ENCODE measurements at regions not wholly inside any gene's neighbourhood (a gene's known extent, or its start where the extent isn't known, plus 50 kb on each side); places are given as distances from the start of the nearest gene placed in this dataset.

DNA sequence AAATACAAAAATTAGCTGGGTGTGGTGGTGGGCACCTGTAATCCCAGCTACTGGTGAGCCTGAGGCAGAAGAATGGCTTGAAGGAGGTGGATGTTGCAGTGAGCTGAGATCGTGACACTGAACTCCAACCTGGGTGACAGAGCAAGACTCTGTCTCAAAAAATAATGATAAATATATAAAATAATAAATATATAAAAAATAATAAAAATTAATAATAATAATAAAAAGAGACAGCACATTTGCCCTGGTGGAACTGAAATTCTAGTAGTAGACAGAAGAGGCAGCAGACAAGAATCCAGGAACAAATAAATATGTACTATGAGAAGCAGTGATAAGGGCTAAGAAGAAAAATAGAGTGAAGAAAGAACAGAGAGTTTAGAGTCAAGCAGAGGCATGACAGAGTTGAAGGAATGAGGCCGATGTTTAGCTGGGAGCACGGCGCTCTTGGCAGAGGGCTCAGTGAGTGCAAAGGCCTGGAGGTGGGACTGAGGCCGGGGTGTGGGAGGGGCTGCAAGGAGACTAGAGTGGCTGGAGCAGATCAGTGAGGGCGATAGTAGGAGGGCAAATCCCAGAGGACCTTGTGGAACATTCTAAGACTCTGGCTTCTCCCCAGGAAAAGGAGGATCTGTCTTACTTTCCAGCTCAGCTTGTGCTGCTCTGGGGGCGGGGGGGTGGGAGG lies 410.3 kb downstream of the MN1 start:
- DNase-seq (ENCODE audit: low read depth) = no peak

DNA sequence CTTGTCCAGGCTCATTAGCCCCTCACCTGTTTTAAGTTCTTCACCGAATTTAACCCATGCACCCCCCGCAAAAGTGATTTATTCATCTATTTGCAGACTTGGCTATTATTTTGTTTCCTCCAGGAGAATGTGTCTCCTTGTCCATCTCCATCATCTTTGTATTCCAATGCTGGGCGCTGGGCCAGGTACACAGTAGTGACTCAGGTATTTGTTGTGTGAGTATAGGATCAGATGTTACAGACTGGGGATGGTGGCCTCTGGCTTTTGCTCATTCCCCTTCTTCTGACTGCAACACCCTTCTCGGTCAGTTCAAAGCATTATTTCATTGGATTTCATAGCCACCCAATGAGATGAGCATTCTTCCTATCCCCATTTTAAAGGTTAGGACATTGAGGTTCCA lies 408.2 kb downstream of the MN1 start:
- no peak for DNase-seq (ENCODE audit: low read depth)

DNA sequence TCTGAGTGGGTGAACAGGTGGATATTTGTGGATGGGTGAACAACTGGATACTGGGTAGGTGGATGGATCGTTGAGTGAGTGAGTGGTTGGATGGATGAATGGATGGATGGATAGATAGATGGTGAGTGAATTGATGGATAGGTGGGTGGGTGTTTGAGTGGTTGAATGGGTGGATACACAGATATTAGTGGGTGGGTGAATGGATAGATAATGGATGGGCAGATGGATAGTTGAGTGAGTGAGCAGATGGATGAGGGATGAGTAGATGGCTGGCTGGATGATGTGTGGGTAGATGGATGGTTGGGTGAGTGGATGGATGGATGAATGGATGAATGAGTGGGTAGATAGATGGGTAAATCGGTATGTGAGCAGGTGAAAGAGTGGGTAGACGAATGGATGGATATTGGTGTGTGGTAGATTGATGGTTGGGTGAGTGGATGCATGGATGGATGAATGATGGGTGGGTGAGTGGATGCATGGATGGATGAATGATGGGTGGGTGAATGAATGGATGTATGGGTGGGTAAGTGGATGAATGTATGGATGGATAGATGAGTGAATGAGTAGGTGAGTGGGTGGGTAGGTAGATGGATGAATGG lies 406.7 kb downstream of the MN1 start:
- DNase-seq (ENCODE audit: low read depth) = no peak

DNA sequence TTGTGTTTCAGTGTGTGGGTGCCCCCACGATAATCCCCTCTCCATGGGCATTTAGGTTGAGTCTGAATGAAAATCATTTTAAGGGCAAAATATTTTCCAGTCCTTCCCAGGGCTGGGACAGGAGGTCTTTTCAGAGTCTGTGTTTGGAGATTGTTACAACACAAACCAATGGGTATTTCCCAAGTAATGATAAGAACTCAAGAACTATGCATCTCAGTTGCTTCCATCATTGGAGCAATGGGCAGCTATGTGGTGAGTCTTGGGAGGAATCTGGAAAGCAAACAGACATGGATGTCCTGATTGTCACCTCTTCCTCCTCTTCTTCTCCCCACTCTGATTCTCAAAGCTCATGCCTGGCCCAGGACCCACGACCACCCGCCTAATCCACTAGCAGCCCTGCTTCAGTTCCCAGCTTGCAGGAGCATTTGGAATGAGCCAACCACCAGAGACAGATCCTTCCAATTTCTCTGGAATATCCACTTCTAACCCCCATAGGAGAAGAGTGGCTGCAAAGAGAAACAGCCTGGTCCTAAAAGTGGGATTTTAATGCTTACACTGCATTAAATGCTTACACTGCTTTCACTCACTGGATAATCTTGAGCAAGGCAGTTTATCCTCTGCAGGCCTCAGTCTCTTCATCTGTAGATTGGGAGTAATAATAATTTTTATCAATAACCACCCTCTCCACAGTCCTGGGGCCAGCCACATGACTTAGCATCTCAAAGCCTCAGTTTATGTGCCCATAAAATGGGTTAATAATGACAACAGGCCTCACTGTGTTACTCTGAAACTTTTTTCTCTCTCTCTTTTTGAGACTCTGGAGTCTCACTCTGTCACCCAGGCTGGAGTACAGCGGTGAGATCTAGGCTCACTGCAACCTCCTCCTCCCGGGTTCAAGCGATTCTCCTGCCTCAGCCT lies 404.3 kb downstream of the MN1 start:
- DNase-seq (ENCODE audit: low read depth) = no peak

DNA sequence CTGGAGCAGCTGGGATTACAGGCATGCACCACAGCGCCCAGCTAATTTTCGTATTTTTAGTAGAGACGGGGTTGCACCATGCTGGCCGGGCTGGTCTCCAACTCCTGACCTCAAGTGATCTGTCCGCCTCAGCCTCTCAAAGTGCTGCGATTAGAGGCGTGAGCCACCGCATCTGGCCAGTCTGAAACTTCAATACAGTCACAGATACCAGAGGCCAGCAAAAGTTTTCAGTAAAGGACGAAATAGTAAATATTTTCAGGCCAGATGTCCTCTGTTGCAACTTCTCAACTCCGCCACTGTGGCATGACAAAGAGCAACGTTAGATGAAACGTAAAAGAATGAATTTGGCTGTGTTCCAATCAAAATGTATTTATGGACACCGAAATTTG lies 403.6 kb downstream of the MN1 start:
- DNase-seq (ENCODE audit: low read depth) = no peak

DNA sequence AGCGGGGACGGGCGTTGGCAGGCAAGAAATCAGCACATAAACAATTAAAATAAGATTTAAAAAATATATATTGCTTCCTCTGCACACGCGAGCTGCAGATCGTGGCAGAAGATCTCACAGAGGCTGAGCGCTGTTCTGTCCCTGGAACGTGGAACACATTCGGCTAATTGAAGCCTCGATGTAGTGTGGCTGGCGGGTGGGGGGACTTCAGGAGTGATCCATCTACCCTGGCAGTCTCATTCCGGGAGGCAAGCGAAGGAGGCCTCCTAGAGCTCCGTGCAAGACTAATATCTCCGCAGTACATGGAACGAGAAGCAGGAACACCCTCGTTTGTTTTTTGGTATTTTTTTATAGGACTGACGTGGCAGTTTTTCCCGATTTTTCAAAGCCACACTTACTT lies 402.4 kb downstream of the MN1 start:
- no peak for DNase-seq (ENCODE audit: low read depth)

DNA sequence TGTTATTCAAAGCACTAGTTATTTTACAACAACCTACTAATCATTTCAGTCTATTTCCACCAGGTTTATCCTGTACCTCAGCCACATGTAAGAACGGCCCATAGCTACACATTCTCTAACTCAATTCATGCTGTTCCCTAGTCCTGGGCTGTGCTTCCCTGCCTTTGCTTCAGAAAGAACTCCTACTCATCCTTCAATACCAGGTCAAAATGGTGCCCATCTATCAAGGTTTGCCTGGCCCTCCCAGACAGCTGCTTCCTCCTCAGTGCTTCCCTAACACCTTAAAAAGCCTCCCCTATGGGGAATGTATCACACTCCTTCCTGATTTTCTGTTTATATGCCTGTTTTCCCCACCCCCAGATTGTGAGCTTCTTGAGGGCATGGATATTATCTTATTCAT lies 400.7 kb downstream of the MN1 start:
- DNase-seq (ENCODE audit: low read depth) = no peak

DNA sequence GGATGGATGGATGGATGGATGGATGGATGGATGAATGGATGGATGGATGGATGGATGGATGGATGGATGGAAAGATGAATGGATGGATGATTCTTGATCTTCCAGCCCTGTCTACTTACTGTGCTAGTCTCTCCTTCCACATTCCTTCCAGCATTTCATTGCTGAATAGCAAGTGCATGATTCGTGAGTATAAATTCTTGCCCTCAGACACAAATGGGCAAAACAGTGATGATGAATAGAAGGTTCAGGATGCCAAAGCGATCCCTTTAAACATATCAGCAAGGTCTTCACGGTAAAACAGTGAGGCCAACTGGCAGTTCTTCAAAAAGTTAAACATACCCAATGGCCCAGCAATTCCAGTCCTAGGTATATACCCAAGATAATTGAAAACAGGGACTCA lies 400.2 kb downstream of the MN1 start:
- DNase-seq (ENCODE audit: low read depth) = no peak

DNA sequence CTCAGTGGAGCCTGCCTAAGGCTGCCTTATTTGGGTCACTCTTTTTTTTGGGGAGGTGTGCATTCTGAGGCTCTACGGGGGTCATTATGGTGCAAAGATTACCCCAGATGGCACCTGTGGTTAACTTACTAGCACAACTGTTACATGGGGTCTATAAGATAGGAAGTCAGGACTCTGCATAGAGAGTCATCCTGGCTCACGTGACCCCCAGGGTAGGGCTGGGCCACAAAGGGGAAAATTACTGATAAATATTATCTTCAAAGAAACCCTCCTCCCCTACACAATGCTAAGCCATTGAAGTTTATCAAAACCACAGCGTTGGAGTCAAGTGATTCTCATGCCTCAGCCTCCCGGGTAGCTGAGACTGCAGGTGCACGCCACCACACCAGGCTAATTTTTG lies 397.1 kb downstream of the MN1 start:
- DNase-seq (ENCODE audit: low read depth) = no peak

DNA sequence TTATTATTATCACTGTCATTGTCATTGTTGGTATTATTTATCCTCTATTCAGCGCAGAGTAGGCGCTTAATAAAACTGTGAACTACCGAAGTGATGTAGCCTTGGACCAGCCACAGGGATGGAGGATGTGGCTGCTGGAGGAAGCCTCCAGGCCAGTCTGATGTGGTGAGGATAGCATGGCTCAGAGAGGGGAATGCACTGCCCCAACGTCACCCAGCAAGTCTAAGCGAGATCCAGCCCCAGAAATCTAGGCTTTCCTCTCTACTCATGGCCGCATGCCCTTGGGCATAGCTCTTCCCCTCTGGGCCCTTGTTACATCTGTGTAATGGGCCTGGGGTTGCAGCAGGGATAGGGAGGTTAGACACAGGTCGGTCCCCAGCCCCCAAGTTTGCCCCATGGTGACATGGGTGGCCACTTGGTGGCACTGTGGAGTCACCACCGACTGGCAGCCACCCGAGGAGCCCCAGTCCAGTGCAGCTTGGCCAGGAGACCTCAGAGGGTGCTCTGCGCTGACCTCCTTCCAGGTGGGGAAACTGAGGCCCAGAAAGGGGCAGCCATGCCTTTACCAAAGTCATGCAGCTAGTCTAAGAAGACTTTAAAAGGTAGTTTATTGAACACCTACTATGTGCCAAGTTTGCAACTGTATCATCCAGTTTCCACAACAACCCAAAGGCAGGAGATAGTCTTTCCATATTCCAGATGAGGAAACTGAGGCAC lies 395.7 kb downstream of the MN1 start:
- no peak for DNase-seq (ENCODE audit: low read depth)

DNA sequence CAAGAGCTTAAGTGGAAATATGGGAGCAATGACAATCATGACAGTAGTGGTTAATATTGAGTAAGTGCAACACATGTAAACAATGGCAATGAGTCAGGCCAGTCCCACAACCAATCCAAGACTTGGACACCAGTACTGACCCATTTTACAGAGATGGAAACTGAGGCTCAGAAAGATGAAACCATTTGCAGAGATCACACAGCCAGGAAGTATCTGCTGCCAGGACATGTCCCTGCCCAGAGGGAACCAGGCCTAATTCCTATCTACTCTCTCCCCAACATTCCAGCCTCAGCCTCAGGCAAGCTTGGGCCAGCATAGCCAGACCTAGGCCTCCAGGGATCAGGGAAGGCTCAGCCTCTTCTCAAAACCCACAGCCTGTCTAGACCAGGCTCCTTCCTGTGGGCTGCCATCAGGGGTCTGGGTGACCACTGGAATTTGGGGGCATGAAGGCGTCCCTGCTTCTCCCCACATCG lies 395.1 kb downstream of the MN1 start:
- no peak for DNase-seq (ENCODE audit: low read depth)

DNA sequence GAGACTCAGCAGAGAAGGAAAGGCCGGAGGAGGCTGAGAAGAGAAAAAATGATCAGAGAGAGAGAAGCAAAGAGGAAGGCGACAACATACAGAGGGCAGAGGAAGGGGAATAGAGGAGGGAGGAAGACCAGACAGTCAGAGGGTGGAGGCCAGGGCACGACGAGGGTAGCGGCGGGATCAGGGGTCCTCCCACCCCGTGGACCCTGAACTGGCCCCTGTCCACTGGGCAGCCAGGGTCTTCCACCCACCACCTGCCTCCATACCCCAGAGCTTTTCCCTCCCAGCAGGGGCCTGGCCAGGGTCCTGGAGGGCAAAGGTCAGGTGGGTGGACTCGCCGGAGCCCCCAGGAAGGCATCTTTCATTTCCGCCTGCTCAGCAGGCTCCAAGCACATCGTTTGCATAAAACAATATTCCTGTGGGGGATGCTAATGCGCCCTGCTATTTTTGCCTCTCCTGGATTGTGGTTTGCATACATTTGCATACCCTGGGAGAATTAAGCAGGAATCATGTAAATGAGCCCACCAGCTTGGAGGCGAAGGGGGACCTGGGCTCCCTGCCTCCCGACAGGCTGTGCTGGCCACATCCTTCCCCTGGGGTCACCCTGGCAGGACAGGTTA lies 394.1 kb downstream of the MN1 start:
- DNase-seq (ENCODE audit: low read depth) = no peak

DNA sequence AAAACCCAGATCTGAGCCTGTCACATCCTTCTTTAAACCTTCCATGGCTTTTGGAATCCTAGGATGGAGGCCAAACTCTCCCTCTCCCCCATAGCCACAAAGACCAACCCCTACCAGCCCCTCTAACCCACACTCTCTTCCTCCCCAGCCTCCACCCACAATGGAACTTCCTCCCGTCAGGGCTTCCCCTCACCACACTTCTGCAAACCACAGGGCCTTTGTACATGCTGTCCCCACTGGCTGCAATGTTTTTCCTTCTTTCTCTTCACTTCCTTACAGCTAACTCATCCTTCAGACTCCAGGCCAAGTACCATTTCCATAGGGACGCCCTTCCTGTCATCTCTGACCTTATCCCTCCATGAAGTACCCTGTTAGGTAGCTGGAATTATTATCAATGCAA lies 393.5 kb downstream of the MN1 start:
- no peak for DNase-seq (ENCODE audit: low read depth)

DNA sequence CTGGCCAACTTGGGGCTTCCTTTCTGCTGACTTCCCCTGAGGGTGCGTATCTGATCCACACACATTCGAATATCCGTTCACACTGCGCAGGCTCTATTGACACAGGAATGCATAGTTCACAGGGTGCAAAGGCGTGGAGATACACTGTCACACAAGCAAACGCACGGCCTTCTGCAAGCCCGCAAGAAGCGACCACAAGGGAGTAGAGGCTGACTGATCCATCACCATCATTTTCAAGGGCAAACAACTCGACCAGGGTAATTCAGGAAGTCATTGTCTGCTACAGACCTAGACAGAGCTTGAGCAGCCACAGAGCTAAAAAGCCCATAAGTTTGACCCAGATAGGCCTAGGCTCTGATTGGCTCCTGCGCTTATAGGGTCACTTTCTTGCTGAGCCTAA lies 392.3 kb downstream of the MN1 start:
- no peak for DNase-seq (ENCODE audit: low read depth)

DNA sequence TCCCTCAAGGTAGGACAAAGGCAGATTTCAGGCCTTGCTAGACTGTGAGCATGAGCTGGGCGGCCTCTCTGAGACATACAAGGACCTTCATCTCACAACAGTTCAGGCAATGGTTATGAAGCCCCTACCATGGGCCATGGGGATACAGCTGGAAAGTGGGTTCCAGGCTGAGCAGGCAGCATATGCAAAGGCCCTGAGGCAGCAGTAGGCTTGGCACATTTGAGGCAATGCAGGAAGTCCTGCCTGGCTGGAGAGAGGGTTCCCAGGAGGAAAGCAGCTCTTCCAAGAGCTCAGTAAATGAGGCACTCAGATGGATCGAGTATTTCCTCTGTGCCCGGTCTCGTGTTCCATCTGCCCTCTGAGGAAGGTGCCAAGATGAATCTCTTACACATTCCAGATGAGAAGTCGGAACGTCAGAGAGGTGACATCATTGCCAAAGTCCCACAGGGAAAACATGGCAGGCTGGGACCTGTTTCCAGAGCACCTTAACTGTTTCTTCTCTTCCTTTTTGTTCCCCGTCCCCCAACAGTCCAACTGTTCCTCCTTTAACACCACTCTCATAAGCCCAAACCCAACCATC lies 388.6 kb downstream of the MN1 start:
- DNase-seq (ENCODE audit: low read depth) = no peak

DNA sequence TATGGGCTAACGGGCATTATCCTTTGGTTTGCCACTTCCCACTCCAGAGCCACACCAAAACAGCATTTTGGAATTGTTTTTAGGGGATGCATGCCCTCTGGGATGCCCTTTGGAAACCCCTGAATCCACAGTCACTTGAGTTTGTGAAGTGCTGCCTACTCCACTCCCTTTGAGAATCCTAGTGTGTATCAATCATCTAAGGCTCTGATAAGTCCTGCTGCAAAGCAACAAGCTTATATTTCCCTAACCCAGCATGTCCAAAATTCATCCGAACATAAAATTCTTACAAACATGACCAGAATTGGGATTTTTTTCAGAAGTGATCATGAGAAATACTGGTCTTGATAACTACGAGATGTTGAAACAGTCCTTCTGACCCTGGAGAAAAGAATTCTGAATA lies 387.9 kb downstream of the MN1 start:
- no peak for DNase-seq (ENCODE audit: low read depth)

DNA sequence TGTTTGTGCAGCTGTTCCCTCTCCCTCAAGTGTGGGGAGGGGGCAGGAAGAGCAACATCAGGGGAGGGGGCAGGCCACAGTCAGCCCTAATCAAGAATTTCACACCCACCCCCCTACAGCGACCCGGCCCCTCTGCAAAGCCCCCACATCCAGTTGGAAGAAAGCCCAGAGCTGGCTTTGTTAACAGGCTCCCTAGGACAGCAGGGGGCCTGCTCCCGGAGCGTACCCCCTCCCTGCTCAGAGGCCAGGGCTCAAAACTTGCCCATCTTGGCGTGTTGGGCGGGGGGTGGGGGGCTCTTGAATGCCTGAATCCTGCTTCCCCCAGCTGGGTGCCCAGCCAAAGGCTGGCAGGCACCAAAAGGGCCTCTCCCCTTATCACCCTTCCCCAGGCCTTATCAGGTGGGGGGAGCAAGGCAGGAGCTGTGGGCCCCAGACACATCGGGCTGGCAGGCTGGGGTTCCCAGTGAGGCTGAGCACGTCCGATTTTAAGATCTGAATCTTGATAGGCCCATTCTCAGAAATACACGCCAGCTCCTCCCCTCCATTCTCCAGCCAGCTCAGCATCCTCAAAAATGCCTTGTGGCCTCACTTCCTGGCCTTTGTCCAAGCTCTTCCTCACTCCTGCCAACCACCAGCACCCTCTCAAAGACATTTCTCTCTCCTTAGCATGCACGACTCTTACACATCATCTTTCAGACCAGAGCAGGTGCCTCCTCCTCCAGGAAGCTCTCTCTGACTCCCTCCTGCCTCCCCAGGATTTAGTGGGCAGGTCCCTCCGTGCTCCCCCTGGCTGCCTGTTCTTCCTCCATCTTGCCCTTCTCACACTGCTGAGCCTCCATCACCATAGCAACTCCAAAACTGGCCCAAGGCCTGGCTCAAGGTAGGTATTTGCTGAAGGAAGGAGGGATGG lies 384.8 kb downstream of the MN1 start:
- DNase-seq (ENCODE audit: low read depth) = no peak

DNA sequence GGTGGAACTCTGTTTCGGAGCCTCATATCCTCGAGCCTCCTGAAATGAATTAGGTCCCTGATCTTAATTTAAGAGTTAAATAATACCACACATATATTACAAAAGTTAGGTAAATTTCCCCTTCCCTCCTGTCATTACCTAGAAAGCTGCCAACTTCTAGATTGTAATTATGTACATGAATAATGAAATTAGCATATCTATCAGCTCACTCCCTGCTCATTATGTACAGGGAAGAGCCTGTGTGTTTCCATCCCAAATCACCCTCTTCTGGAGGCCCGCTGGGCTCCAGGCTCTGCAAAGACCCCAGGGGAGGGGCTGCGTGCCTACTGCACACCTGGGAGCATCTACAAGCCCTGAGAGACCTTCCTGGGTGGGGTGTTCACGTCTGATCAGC lies 384.1 kb downstream of the MN1 start:
- no peak for DNase-seq (ENCODE audit: low read depth)

DNA sequence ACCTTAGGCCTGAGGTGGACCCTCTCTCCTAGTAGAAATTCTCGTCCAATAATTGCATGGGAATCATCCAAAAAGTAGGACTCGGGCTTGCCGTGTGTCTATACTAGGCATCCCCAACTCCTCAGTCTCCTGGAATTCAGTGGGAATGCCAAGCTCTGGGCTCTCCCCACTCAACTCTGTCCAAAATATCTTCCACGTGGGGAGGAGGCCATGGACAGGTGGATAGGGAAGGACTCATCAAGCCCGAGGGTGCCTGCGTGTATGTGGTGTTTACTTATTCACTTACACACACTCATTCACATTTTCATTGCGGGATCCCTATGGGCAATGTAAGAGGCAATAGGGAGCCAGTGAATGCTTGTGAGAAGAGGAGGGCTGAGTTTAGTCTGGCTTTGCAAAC lies 383.3 kb downstream of the MN1 start:
- no peak for DNase-seq (ENCODE audit: low read depth)

DNA sequence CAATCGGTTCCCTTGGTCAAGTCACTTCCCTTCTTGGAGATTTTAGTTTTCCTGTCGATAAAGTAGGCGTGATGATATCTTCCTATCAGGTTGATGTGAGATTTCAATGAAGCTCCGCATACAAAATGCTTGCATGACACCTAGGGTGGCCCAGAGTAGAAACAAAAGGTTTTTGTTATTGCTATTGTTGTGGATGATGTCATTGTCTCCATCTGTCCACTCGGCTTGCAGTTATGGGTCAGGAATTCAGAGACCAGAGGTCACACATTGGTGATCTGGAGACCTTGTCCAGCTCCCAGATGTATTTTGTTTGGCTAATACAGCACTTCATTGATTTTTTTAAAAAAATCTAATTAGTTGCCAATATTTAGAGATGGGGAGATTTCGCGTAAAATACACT lies 382.1 kb downstream of the MN1 start:
- DNase-seq (ENCODE audit: low read depth) = no peak

All from stimulated activated CD8-positive, alpha-beta memory T cell treated with anti-CD3 and anti-CD28 coated beads, Interleukin-4, amount 100 ng/mL, for 24 hours (primary cell).